Neural progenitor cell (in vitro differentiated cells): ENCODE measurements at regions not wholly inside any gene's neighbourhood (a gene's known extent, or its start where the extent isn't known, plus 50 kb on each side); places are given as distances from the start of the nearest gene placed in this dataset.

Experiments used
- CTCF ChIP-seq: fragments of 200-600 bp; sonication (generic); IDR thresholded peaks from 2 replicates; pipeline ENCODE4 v1.5.1; 2017; ENCODE audit warnings: antibody characterized with exemption, mild to moderate bottlenecking
- EZH2phosphoT487 ChIP-seq: fragments of 200-600 bp; sonication (generic); IDR thresholded peaks from 2 replicates; pipeline ENCODE4 v1.6.1; 2017; ENCODE audit warnings: antibody characterized with exemption

DNA sequence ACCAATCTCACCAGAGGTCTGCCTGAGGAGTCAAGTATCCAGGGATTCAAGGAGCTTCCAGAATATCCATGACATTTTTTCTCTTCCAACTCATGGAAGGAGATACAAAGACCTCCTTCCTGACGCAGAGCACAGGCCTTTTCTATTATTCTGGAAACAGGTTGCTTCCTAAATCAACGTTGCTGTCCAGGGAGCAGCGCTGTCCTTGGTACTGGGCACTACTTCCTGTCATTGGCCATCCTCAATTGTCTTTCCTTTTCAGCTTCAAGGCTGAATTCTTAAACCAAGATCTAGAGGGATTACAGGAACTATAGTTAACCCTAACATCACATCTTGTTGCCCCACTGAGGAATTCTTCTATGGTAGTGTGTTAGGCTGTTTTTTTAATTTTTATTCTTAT is 50.4 kb upstream of the TBC1D21 start:
- TF ChIP-seq CTCF (no peak), EZH2phosphoT487 (no peak)
